GM12878 (cell line): ENCODE measurements at regions not wholly inside any gene's neighbourhood (a gene's known extent, or its start where the extent isn't known, plus 50 kb on each side); places are given as distances from the start of the nearest gene placed in this dataset.

ENCODE experiments used
- ATAC-seq: fragments of 200-7000 bp; cut with Tn5 transposase; 3 replicates; pipeline ENCODE4 v1.9.1; 2020; ENCODE audit warnings: mild to moderate bottlenecking, moderate library complexity
- BruUV-seq: library from RNA; stranded (reverse); fragments of 400-500 nt; replicated peaks from 2 replicates; lab custom pipeline; 2021; lab: Mats Ljungman, UMichigan
- CTCF ChIA-PET: fragments of 300-600 bp; sonication (Branson Sonifier 250); formaldehyde crosslinking; extraction: SDS; loops from one replicate; lab custom pipeline; 2021; ENCODE audit warnings: inconsistent platforms; lab: Yijun Ruan, JAX
- POLR2A ChIA-PET: fragments of 350-600 bp; formaldehyde crosslinking; extraction: SDS; loops from one replicate; lab custom pipeline; 2021; ENCODE audit warnings: inconsistent platforms; lab: Charles Lee
- RAD21 ChIA-PET: fragments of 300-600 bp; sonication (Branson Sonifier 250); formaldehyde crosslinking; loops from one replicate; lab custom pipeline; 2023; ENCODE audit warnings: antibody characterized with exemption; ENCODE audit not compliant: unreplicated experiment; lab: Charles Lee
- SMC1A ChIA-PET: fragments of 300-600 bp; sonication (Branson Sonifier 250); formaldehyde crosslinking; loops from one replicate; lab custom pipeline; 2023; ENCODE audit not compliant: unreplicated experiment, uncharacterized antibody; lab: Charles Lee
- DNase-seq: peaks from one replicate; pipeline ENCODE4 v3.0.0-alpha.2; 2011; ENCODE audit warnings: low read depth, low spot score
- FAIRE-seq: peaks from 3 replicates; lab custom pipeline; 2011; peaks lifted over from hg19 to GRCh38; lab: Jason Lieb, UNC
- H2AFZ ChIP-seq: 2 replicates; pipeline ENCODE4 v1.6.0; 2011; ENCODE audit warnings: low read depth, low read length, control low read depth; ENCODE audit not compliant: control insufficient read depth
- H3K27ac ChIP-seq: 2 replicates; pipeline ENCODE4 v1.5.1; 2011; ENCODE audit warnings: control low read depth; ENCODE audit not compliant: control insufficient read depth, insufficient read depth
- H3K27me3 ChIP-seq, 2 experiments: replicated peaks in 1 of 2; 2 replicates each; pipeline versions ENCODE4 v1.6.0 to v1.6.1; 2011; ENCODE audit warnings: low read length in 1 of 2; ENCODE audit not compliant: control insufficient read depth in 2 of 2, insufficient read depth in 2 of 2
- H3K36me3 ChIP-seq, 2 experiments: 2 replicates each; pipeline ENCODE4 v1.5.1; 2011; ENCODE audit warnings: low read length in 1 of 2; ENCODE audit not compliant: control insufficient read depth in 2 of 2, insufficient read depth in 2 of 2
- H3K4me1 ChIP-seq: 2 replicates; pipeline ENCODE4 v1.6.1; 2011; ENCODE audit warnings: mild to moderate bottlenecking, low read length, moderate library complexity, mixed read lengths; ENCODE audit not compliant: control insufficient read depth, insufficient read depth
- H3K4me2 ChIP-seq: 2 replicates; pipeline ENCODE4 v1.6.0; 2011; ENCODE audit warnings: control low read depth; ENCODE audit not compliant: control insufficient read depth, insufficient read depth
- H3K4me3 ChIP-seq: fragments of 200-600 bp; sonication (generic); 2 replicates; pipeline ENCODE4 v1.5.1; 2016
- H3K79me2 ChIP-seq: 2 replicates; pipeline ENCODE4 v1.6.0; 2011; ENCODE audit warnings: low read length; ENCODE audit not compliant: control insufficient read depth, insufficient read depth
- H3K9ac ChIP-seq: 2 replicates; pipeline ENCODE4 v1.8.0; 2011; ENCODE audit warnings: low read length, control low read depth, mixed read lengths; ENCODE audit not compliant: control insufficient read depth, insufficient read depth
- H3K9me3 ChIP-seq: replicated peaks from 3 replicates; pipeline ENCODE4 v1.5.1; 2011; ENCODE audit warnings: mild to moderate bottlenecking, low read length; ENCODE audit not compliant: control insufficient read depth, insufficient read depth
- H4K20me1 ChIP-seq: 2 replicates; pipeline ENCODE4 v1.6.0; 2011; ENCODE audit not compliant: control insufficient read depth, insufficient read depth
- BCL11A ChIP-seq: IDR thresholded peaks from 2 replicates; pipeline ENCODE4 v1.6.1; 2011; ENCODE audit warnings: low read depth, low read length
- BRCA1 ChIP-seq: IDR thresholded peaks from 2 replicates; pipeline ENCODE4 v1.6.1; 2011; ENCODE audit warnings: low read depth, low read length, improper control_type of control experiment
- CEBPZ ChIP-seq: fragments of 150-350 bp; IDR thresholded peaks from 2 replicates; pipeline ENCODE4 v1.6.1; 2016; ENCODE audit warnings: low read depth, low read length
- CREM ChIP-seq: IDR thresholded peaks from 2 replicates; pipeline ENCODE4 v1.6.1; 2014; ENCODE audit warnings: antibody characterized with exemption, low read depth
- FOXK2 ChIP-seq: fragments of 450-650 bp; IDR thresholded peaks from 2 replicates; pipeline ENCODE4 v1.6.1; 2017; ENCODE audit warnings: mild to moderate bottlenecking, moderate library complexity
- JUND ChIP-seq: IDR thresholded peaks from 2 replicates; pipeline ENCODE4 v1.6.1; 2012; ENCODE audit warnings: low read depth, mild to moderate bottlenecking, low read length, improper control_type of control experiment, moderate library complexity
- NKRF ChIP-seq: fragments of 450-650 bp; conservative IDR thresholded peaks from 2 replicates; pipeline ENCODE4 v1.6.1; 2017; ENCODE audit warnings: mild to moderate bottlenecking, moderate library complexity
- POLR2A ChIP-seq: IDR thresholded peaks from 2 replicates; pipeline ENCODE4 v1.6.1; 2011; ENCODE audit warnings: low read depth, mild to moderate bottlenecking, low read length
- RBBP5 ChIP-seq: fragments of 200-600 bp; sonication (generic); conservative IDR thresholded peaks from 2 replicates; pipeline ENCODE4 v1.6.1; 2016
- RFX5 ChIP-seq: IDR thresholded peaks from 2 replicates; pipeline ENCODE4 v1.6.1; 2011; ENCODE audit warnings: low read depth, low read length, improper control_type of control experiment
- STAT1 ChIP-seq: fragments of 450-650 bp; conservative IDR thresholded peaks from 2 replicates; pipeline ENCODE4 v1.6.1; 2014; ENCODE audit warnings: antibody characterized with exemption, mild to moderate bottlenecking
- TBL1XR1 ChIP-seq: IDR thresholded peaks from 2 replicates; pipeline ENCODE4 v1.6.1; 2012; ENCODE audit warnings: low read depth, low read length, improper control_type of control experiment
- WGBS: methylation state at CpG from one replicate; pipeline ENCODE4 v1.1.6; 2016; ENCODE audit warnings: low lambda C conversion rate; ENCODE audit not compliant: insufficient replicate concordance, insufficient coverage; ENCODE audit errors: missing lambda C conversion rate; 5-methylcytosine and 5-hydroxymethylcytosine counted together
- in situ Hi-C: fragments of 300-500 bp; cut with MboI; formaldehyde crosslinking; loops from 9 replicates; pipeline ENCODE4 v1.14.3; 2018; ENCODE audit warnings: mixed read lengths
- intact Hi-C: fragments of 100-400 bp; cut with micrococcal nuclease; formaldehyde crosslinking; loops from one replicate; pipeline ENCODE4 v1.14.2; 2022; ENCODE audit not compliant: unreplicated experiment

- intact Hi-C loops (no loop called here), in situ Hi-C loops (no loop called here)
- H3K4me2 ChIP-seq: no peak overlapping the region
- H3K9ac ChIP-seq: no peak overlapping the region
- ChIA-PET RAD21 (no interaction called here), POLR2A (no interaction called here), SMC1A (no interaction called here), CTCF (no interaction called here)
- no peaks in the 10 kb centered on the region for H3K27me3 ChIP-seq
- no peaks in the 10 kb centered on the region for H3K79me2 ChIP-seq
- TF ChIP-seq BCL11A: no peak
- no peak for TF ChIP-seq JUND
- no peak for TF ChIP-seq POLR2A
- no peak for TF ChIP-seq CEBPZ
- no peak overlapping the region for H3K4me3 ChIP-seq
- H3K36me3 ChIP-seq: no peaks in the 10 kb centered on the region
- H2AFZ ChIP-seq: no peak overlapping the region
- DNase-seq (no peak), FAIRE-seq (no peak), ATAC-seq (no peak)
- no TSS peak for BruUV-seq
- no peaks in the 10 kb centered on the region for H4K20me1 ChIP-seq
- 30% methylated on average over 7 of the region's 7 CpGs for WGBS
- no peaks in the 10 kb centered on the region for H3K9me3 ChIP-seq
- no peak overlapping the region for H3K27ac ChIP-seq
- no peaks in the 10 kb centered on the region for H3K4me1 ChIP-seq
Observed at GRCh38 chr5:4137781-4138180, 542.1 kb downstream of the IRX1 start.

- no peaks in the 10 kb centered on the region for H4K20me1 ChIP-seq
- H3K4me2 ChIP-seq: no peak overlapping the region
- no peak overlapping the region for H3K27ac ChIP-seq
- H3K4me3 ChIP-seq: no peak overlapping the region
- H2AFZ ChIP-seq: no peak overlapping the region
- ChIA-PET SMC1A (interaction anchor here (0.6 kb wide), 1 partner anchor 179 kb away, joined by 3 read pairs; no protein-coding TSS in a partner anchor), CTCF (no interaction called here), POLR2A (no interaction called here), RAD21 (no interaction called here)
- WGBS: 8% methylated on average over 6 of the region's 6 CpGs
- H3K9me3 ChIP-seq: no peaks in the 10 kb centered on the region; the same call in 2 of the 3 replicates
- H3K36me3 ChIP-seq: no peaks in the 10 kb centered on the region
- DNase-seq (no peak), FAIRE-seq (no peak), ATAC-seq (no peak)
- TF ChIP-seq RFX5 (no peak), BRCA1 (no peak), TBL1XR1 (no peak), CREM (no peak), FOXK2 (no peak), RBBP5 (no peak), NKRF (no peak), STAT1 (no peak)
- no peaks in the 10 kb centered on the region for H3K4me1 ChIP-seq
- in situ Hi-C loops (no loop called here), intact Hi-C loops (no loop called here)
- H3K27me3 ChIP-seq: no peaks in the 10 kb centered on the region
- H3K79me2 ChIP-seq: no peaks in the 10 kb centered on the region
- no peak overlapping the region for H3K9ac ChIP-seq
- BruUV-seq: no TSS peak
Observed at GRCh38 chr5:4142842-4143241, 547.2 kb downstream of the IRX1 start.
